GM10266 (cell line): ENCODE measurements at regions not wholly inside any gene's neighbourhood (a gene's known extent, or its start where the extent isn't known, plus 50 kb on each side); places are given as distances from the start of the nearest gene placed in this dataset.
"Not testable (repeated sequence)": the region's sequence is repeated elsewhere in the genome, so short reads cannot be mapped to it uniquely, and the experiment has no call there.

Experiments
- DNase-seq: peaks from one replicate; pipeline ENCODE4 v3.0.0; 2012; ENCODE audit errors: extremely low spot score
- TF ChIP-seq, protein P1 (sequence below): IDR thresholded peaks from 2 replicates; pipeline ENCODE4 v1.5.1; 2012; ENCODE audit warnings: mild to moderate bottlenecking, low read depth; ENCODE audit not compliant: control insufficient read depth, insufficient read depth; ENCODE audit errors: missing control alignments

DNA sequence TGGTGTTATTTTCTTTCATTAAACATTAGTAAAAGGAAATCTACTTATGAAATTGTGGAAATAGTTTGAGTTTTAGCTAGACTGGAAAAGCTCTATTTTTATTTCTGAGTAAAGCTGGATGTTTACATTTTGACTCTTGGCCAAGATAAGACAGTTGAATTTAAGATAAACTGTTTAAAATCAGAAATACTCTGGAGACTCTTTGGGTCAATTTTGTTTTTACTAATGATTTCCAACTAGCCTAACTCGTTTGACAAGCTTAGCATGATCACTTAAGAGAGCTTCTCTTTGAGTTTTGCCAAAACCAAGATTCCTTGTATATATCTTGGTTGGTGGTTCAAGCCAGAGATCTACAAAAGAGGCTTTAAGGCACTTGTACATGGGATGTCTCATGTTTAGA, 724.8 kb upstream of the LUZP2 start:
- TF ChIP-seq, protein P1, sequence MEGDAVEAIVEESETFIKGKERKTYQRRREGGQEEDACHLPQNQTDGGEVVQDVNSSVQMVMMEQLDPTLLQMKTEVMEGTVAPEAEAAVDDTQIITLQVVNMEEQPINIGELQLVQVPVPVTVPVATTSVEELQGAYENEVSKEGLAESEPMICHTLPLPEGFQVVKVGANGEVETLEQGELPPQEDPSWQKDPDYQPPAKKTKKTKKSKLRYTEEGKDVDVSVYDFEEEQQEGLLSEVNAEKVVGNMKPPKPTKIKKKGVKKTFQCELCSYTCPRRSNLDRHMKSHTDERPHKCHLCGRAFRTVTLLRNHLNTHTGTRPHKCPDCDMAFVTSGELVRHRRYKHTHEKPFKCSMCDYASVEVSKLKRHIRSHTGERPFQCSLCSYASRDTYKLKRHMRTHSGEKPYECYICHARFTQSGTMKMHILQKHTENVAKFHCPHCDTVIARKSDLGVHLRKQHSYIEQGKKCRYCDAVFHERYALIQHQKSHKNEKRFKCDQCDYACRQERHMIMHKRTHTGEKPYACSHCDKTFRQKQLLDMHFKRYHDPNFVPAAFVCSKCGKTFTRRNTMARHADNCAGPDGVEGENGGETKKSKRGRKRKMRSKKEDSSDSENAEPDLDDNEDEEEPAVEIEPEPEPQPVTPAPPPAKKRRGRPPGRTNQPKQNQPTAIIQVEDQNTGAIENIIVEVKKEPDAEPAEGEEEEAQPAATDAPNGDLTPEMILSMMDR, result no peak
- DNase-seq, result no peak

DNA sequence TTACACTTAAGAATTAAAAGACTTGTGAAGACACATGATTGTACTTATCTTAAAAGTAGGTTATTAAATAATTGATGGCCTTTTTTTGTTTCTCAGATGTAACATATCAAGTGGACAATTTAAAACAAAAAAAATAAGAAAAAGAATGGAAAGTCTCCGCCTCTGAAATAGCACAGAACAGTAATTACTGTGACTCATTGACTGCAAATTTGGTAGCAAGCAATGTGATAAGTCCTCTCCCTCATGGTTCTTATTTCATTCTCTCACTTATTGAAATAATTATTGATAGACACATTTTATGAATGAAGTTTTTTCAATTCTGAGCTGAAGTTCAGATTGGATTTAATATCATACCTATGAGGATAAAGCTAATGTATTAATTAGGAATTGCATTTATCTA, 717.9 kb upstream of the LUZP2 start:
- TF ChIP-seq, protein P1, result no peak
- no peak for DNase-seq

DNA sequence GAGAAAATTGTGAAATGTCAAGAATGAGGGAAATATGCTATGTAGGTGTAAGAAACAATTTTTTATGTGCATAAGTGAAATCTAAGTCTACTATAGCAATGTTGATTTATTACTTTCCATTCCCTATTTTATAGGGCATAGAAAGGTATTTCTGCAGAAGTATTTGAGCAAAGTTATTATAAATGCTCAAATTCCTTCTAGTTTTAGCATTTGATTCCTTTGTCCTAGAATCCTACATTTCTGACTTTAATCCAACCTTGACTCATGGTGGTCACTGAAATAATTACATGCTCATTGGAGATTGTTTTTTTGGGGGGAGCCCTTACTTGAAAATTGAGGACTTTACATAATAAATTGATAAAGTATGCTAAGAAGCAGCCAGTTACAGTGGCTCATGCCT, 716.6 kb upstream of the LUZP2 start:
- DNase-seq, result no peak
- TF ChIP-seq, protein P1, result no peak

DNA sequence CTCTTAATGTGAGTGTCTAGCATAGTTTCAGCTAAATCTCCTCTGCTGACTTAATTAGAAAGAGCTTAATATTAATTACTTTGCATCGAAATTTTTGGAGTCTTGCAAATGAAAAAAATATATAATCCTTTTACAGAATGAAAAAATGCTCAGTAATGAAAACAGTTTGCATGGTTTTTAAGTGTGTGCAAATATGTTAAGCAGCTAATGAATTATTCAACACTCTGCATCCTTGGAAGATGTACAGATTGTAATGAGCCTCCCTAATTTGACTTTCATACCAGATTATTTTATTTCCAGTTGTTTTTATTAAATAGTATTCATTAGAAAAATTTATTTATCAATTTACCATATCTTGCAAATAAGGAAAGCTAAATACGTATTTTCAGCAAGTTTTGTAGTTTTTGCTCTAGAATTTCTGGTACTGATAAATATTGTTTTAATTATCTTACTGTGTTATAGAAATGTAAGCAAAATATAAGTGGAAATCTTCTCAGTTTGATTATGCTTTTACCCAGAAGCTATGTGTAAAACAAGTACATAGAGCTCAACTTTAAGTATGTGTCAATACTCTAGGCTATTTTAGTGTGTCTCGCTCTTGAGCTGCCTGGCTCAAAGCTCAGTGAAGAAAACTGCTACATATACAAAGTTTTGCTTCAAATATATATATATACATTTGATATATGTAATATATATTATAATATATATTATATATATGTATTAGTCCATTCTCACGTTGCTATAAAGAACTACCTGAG, 714.9 kb upstream of the LUZP2 start:
- DNase-seq, result no peak
- TF ChIP-seq, protein P1, result no peak

DNA sequence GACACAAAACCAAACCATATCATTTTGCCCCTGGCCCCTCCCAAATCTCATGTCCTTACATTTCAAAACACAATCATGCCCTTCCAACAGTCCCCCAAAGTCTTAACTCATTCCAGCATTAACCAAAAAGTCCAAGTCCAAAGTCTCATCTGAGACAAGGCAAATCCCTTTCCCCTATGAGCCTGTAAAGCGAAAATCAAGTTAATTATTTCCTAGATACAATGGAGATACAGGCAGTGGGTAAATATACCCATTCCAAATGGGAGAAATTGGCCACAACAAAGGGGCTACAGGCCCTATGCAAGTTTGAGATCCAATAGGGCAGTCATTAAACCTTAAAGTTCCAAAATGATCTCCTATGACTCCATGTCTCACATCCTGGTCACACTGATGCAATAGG, 709.9 kb upstream of the LUZP2 start:
- not testable (repeated sequence) for DNase-seq

DNA sequence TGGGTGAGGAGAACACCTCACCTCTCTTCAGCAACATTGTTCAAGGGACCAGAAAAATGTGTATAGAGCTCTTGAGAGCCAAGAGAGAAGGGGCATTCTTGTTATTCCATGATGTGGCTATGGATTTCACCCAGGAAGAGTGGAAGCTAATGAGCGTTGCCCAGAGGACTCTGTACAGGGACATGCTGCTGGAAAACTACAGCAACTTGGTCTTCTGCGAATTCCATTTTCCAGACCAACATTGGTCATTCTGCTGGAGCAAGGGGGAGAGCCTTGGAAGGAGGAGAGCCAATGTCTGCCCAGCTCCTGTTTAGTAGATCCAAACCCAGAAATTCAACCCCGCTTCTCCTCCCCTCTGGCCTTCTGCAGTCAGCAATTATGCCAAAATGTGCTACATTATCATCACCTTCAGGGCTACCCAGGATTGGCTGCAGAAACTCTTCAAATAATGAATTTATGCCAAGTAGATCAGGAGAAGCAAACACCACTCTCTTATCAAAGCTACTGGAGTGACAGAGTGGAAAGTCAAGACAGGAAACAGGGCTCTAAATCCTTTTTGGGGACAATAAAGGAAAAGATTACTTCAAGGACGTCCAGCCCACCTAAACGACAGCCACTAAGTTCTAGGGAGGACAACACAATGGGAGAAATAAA, 707.5 kb upstream of the LUZP2 start:
- TF ChIP-seq, protein P1, result no peak
- no peak for DNase-seq

DNA sequence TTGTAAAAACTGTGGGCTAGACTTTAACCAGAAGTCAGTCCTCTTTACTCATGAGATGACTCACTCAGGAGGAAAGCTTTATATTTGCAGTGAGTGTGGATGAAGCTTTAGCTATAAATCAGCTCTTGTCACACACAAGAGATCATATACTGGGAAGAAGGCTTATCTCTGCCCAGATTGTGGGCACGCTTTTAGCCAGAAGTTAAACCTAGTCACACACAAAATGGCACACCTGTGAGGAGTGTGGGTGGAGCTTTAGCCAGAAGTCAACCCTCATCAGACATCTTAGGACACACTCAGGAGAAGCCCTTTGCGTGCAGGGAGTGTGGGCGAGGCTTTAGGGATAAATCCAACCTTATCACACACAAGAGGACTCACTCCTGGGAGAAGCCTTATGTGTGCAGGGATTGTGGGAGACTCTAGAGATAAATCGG, 706.9 kb upstream of the LUZP2 start:
- TF ChIP-seq, protein P1, result no peak
- no peak for DNase-seq
